GM12878 (cell line): ENCODE measurements at regions not wholly inside any gene's neighbourhood (a gene's known extent, or its start where the extent isn't known, plus 50 kb on each side); places are given as distances from the start of the nearest gene placed in this dataset.

ENCODE experiments used
- CBX3 ChIP-seq: fragments of 200-600 bp; sonication (generic); IDR thresholded peaks from 2 replicates; pipeline ENCODE4 v1.6.1; 2016; ENCODE audit warnings: low read depth, borderline replicate concordance
- CBX5 ChIP-seq: sonication (generic); IDR thresholded peaks from 2 replicates; pipeline ENCODE4 v1.6.1; 2016; ENCODE audit warnings: low read depth, moderate library complexity, mild to moderate bottlenecking, inconsistent platforms
- EZH2 ChIP-seq: IDR thresholded peaks from 2 replicates; pipeline ENCODE4 v1.6.1; 2012; ENCODE audit warnings: low read depth, mild to moderate bottlenecking, control low read depth, inconsistent platforms, low read length, borderline replicate concordance; ENCODE audit not compliant: control insufficient read depth
- GATAD2B ChIP-seq: fragments of 450-650 bp; conservative IDR thresholded peaks from 2 replicates; pipeline ENCODE4 v1.6.1; 2017; ENCODE audit warnings: low read depth, mild to moderate bottlenecking, moderate library complexity
- POLR2A ChIP-seq: IDR thresholded peaks from 2 replicates; pipeline ENCODE4 v1.6.1; 2011; ENCODE audit warnings: low read depth, mild to moderate bottlenecking, low read length
- POLR2AphosphoS5 ChIP-seq: IDR thresholded peaks from 2 replicates; pipeline ENCODE4 v1.6.1; 2011; ENCODE audit warnings: mild to moderate bottlenecking, low read length, inconsistent platforms
- SMAD1 ChIP-seq: fragments of 450-650 bp; IDR thresholded peaks from 2 replicates; pipeline ENCODE4 v1.6.1; 2018; ENCODE audit warnings: mild to moderate bottlenecking, low read depth; ENCODE audit not compliant: partially characterized antibody
- SMC3 ChIP-seq: IDR thresholded peaks from 2 replicates; pipeline ENCODE4 v1.6.1; 2011; ENCODE audit warnings: low read length, improper control_type of control experiment, borderline replicate concordance
- TF ChIP-seq, protein P1 (sequence below), 3 experiments: IDR thresholded peaks in 2 of 3; conservative IDR thresholded peaks in 1 of 3; 2 replicates each; pipeline ENCODE4 v1.5.1; 2011; ENCODE audit warnings: low read depth in 3 of 3, low read length in 3 of 3, mild to moderate bottlenecking in 3 of 3, control low read depth in 2 of 3, moderate library complexity in 2 of 3, inconsistent platforms in 1 of 3, mixed read lengths in 1 of 3; ENCODE audit not compliant: control insufficient read depth in 2 of 3, insufficient read depth in 1 of 3; ENCODE audit errors: extremely low read depth in 1 of 3
- TF ChIP-seq, protein P2 (sequence below): IDR thresholded peaks from 2 replicates; pipeline ENCODE4 v1.6.1; 2011; ENCODE audit warnings: low read depth, mild to moderate bottlenecking, low read length, moderate library complexity, borderline replicate concordance; ENCODE audit errors: extremely low read depth
- TF ChIP-seq, protein P3 (sequence below): IDR thresholded peaks from 2 replicates; pipeline ENCODE4 v1.6.1; 2012; ENCODE audit warnings: low read depth, low read length, improper control_type of control experiment
- TF ChIP-seq, protein P4 (sequence below): IDR thresholded peaks from 2 replicates; pipeline ENCODE4 v1.6.1; 2012; ENCODE audit warnings: low read depth, low read length, improper control_type of control experiment

DNA sequence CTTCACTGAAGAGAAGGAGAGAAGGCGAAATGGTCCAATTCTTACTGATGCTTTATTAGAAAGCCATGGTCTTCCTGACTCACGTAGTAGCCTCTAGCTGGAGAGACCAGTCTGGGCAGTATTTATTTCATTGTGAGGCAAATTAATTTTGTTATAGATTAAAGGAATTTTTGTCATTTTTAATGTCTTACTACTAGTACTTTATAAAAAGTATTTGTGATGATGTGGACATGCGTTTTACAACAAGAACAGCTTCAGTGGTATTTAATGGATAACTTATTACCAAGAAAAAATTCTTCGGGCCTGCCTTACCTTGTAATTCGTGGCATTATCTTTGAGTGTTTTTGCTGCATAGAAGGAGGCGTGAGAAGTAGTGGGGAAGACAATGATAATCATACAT lies 339.4 kb upstream of the SHH start:
- no peak for TF ChIP-seq EZH2
- TF ChIP-seq, protein P1, sequence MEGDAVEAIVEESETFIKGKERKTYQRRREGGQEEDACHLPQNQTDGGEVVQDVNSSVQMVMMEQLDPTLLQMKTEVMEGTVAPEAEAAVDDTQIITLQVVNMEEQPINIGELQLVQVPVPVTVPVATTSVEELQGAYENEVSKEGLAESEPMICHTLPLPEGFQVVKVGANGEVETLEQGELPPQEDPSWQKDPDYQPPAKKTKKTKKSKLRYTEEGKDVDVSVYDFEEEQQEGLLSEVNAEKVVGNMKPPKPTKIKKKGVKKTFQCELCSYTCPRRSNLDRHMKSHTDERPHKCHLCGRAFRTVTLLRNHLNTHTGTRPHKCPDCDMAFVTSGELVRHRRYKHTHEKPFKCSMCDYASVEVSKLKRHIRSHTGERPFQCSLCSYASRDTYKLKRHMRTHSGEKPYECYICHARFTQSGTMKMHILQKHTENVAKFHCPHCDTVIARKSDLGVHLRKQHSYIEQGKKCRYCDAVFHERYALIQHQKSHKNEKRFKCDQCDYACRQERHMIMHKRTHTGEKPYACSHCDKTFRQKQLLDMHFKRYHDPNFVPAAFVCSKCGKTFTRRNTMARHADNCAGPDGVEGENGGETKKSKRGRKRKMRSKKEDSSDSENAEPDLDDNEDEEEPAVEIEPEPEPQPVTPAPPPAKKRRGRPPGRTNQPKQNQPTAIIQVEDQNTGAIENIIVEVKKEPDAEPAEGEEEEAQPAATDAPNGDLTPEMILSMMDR (IDR thresholded peaks at IDR 0.05 in 2 of 3, conservative IDR thresholded peaks at IDR 0.05 in 1 of 3; ENCODE audit: control insufficient read depth in 2 of 3, extremely low read depth in 1 of 3, insufficient read depth in 1 of 3, low read depth in 3 of 3, low read length in 3 of 3) = no peak
- TF ChIP-seq GATAD2B = no peak
- TF ChIP-seq CBX5 = no peak
- TF ChIP-seq POLR2A = no peak
- TF ChIP-seq CBX3 = no peak
- TF ChIP-seq POLR2AphosphoS5 = no peak
- no peak for TF ChIP-seq SMC3
- TF ChIP-seq, protein P2, sequence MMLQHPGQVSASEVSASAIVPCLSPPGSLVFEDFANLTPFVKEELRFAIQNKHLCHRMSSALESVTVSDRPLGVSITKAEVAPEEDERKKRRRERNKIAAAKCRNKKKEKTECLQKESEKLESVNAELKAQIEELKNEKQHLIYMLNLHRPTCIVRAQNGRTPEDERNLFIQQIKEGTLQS = no peak
- TF ChIP-seq, protein P3, sequence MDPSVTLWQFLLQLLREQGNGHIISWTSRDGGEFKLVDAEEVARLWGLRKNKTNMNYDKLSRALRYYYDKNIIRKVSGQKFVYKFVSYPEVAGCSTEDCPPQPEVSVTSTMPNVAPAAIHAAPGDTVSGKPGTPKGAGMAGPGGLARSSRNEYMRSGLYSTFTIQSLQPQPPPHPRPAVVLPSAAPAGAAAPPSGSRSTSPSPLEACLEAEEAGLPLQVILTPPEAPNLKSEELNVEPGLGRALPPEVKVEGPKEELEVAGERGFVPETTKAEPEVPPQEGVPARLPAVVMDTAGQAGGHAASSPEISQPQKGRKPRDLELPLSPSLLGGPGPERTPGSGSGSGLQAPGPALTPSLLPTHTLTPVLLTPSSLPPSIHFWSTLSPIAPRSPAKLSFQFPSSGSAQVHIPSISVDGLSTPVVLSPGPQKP = no peak
- TF ChIP-seq, protein P4, sequence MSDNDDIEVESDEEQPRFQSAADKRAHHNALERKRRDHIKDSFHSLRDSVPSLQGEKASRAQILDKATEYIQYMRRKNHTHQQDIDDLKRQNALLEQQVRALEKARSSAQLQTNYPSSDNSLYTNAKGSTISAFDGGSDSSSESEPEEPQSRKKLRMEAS = no peak
- TF ChIP-seq SMAD1 = no peak
